HCT116 (cell line): ENCODE measurements at regions not wholly inside any gene's neighbourhood (a gene's known extent, or its start where the extent isn't known, plus 50 kb on each side); places are given as distances from the start of the nearest gene placed in this dataset.

Experiments used
- ATF3 ChIP-seq: IDR thresholded peaks from 2 replicates; pipeline ENCODE4 v1.6.1; 2012
- CBX3 ChIP-seq: IDR thresholded peaks from 2 replicates; pipeline ENCODE4 v1.6.1; 2012; ENCODE audit warnings: low read depth
- CEBPB ChIP-seq: IDR thresholded peaks from 2 replicates; pipeline ENCODE4 v1.6.1; 2012; ENCODE audit warnings: low read depth
- EZH2 ChIP-seq: fragments of 200-600 bp; sonication (generic); IDR thresholded peaks from 2 replicates; pipeline ENCODE4 v1.6.1; 2017; ENCODE audit warnings: antibody characterized with exemption, mixed run types
- MAX ChIP-seq: IDR thresholded peaks from 2 replicates; pipeline ENCODE4 v1.6.1; 2012
- POLR2A ChIP-seq: IDR thresholded peaks from 2 replicates; pipeline ENCODE4 v1.7.0; 2011; ENCODE audit warnings: borderline replicate concordance; ENCODE audit not compliant: insufficient read depth, insufficient read length; ENCODE audit errors: extremely low read depth
- POLR2AphosphoS5 ChIP-seq: IDR thresholded peaks from 2 replicates; pipeline ENCODE4 v1.6.1; 2011; ENCODE audit warnings: mild to moderate bottlenecking, low read depth, low read length, moderate library complexity
- SIN3A ChIP-seq: IDR thresholded peaks from 2 replicates; pipeline ENCODE4 v1.6.1; 2012; ENCODE audit warnings: low read depth
- SP1 ChIP-seq: IDR thresholded peaks from 2 replicates; pipeline ENCODE4 v1.6.1; 2012; ENCODE audit warnings: low read depth
- YY1 ChIP-seq: IDR thresholded peaks from 2 replicates; pipeline ENCODE4 v1.6.1; 2011; ENCODE audit warnings: low read length, low read depth, moderate library complexity, mild to moderate bottlenecking; ENCODE audit not compliant: insufficient replicate concordance; ENCODE audit errors: extremely low read depth
- TF ChIP-seq, protein P1 (sequence below), 3 experiments: fragments of 200-600 bp in 1 of 3; sonication (generic) in 1 of 3; IDR thresholded peaks in 2 of 3; conservative IDR thresholded peaks in 1 of 3; 2 replicates each; pipeline ENCODE4 v1.5.1; 2012 to 2017; ENCODE audit warnings: low read depth in 2 of 3, low read length in 2 of 3, antibody characterized with exemption in 1 of 3, borderline replicate concordance in 1 of 3, control low read depth in 1 of 3, mild to moderate bottlenecking in 1 of 3, mixed read lengths in 1 of 3, mixed run types in 1 of 3, moderate library complexity in 1 of 3; ENCODE audit not compliant: insufficient read depth in 1 of 3
- TF ChIP-seq, protein P2 (sequence below): IDR thresholded peaks from 2 replicates; pipeline ENCODE4 v1.6.1; 2011; ENCODE audit warnings: mild to moderate bottlenecking, low read length, moderate library complexity; ENCODE audit not compliant: insufficient replicate concordance; ENCODE audit errors: extremely low read depth
- TF ChIP-seq, protein P3 (sequence below): IDR thresholded peaks from 2 replicates; pipeline ENCODE4 v1.6.1; 2012; ENCODE audit warnings: low read depth

GRCh38 chr1:95311762-95312161 lies 77.8 kb downstream of the RWDD3 start:
- no peak for TF ChIP-seq SP1
- TF ChIP-seq, protein P1, sequence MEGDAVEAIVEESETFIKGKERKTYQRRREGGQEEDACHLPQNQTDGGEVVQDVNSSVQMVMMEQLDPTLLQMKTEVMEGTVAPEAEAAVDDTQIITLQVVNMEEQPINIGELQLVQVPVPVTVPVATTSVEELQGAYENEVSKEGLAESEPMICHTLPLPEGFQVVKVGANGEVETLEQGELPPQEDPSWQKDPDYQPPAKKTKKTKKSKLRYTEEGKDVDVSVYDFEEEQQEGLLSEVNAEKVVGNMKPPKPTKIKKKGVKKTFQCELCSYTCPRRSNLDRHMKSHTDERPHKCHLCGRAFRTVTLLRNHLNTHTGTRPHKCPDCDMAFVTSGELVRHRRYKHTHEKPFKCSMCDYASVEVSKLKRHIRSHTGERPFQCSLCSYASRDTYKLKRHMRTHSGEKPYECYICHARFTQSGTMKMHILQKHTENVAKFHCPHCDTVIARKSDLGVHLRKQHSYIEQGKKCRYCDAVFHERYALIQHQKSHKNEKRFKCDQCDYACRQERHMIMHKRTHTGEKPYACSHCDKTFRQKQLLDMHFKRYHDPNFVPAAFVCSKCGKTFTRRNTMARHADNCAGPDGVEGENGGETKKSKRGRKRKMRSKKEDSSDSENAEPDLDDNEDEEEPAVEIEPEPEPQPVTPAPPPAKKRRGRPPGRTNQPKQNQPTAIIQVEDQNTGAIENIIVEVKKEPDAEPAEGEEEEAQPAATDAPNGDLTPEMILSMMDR (IDR thresholded peaks at IDR 0.05 in 2 of 3, conservative IDR thresholded peaks at IDR 0.05 in 1 of 3; ENCODE audit: borderline replicate concordance in 1 of 3, insufficient read depth in 1 of 3, low read depth in 2 of 3, low read length in 2 of 3): no peak
- no peak for TF ChIP-seq EZH2
- TF ChIP-seq YY1: no peak
- TF ChIP-seq MAX: no peak
- TF ChIP-seq POLR2A: no peak
- no peak for TF ChIP-seq SIN3A
- no peak for TF ChIP-seq ATF3
- TF ChIP-seq CEBPB: no peak
- TF ChIP-seq, protein P2, sequence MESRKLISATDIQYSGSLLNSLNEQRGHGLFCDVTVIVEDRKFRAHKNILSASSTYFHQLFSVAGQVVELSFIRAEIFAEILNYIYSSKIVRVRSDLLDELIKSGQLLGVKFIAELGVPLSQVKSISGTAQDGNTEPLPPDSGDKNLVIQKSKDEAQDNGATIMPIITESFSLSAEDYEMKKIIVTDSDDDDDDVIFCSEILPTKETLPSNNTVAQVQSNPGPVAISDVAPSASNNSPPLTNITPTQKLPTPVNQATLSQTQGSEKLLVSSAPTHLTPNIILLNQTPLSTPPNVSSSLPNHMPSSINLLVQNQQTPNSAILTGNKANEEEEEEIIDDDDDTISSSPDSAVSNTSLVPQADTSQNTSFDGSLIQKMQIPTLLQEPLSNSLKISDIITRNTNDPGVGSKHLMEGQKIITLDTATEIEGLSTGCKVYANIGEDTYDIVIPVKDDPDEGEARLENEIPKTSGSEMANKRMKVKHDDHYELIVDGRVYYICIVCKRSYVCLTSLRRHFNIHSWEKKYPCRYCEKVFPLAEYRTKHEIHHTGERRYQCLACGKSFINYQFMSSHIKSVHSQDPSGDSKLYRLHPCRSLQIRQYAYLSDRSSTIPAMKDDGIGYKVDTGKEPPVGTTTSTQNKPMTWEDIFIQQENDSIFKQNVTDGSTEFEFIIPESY: no peak
- no peak for TF ChIP-seq CBX3
- TF ChIP-seq, protein P3, sequence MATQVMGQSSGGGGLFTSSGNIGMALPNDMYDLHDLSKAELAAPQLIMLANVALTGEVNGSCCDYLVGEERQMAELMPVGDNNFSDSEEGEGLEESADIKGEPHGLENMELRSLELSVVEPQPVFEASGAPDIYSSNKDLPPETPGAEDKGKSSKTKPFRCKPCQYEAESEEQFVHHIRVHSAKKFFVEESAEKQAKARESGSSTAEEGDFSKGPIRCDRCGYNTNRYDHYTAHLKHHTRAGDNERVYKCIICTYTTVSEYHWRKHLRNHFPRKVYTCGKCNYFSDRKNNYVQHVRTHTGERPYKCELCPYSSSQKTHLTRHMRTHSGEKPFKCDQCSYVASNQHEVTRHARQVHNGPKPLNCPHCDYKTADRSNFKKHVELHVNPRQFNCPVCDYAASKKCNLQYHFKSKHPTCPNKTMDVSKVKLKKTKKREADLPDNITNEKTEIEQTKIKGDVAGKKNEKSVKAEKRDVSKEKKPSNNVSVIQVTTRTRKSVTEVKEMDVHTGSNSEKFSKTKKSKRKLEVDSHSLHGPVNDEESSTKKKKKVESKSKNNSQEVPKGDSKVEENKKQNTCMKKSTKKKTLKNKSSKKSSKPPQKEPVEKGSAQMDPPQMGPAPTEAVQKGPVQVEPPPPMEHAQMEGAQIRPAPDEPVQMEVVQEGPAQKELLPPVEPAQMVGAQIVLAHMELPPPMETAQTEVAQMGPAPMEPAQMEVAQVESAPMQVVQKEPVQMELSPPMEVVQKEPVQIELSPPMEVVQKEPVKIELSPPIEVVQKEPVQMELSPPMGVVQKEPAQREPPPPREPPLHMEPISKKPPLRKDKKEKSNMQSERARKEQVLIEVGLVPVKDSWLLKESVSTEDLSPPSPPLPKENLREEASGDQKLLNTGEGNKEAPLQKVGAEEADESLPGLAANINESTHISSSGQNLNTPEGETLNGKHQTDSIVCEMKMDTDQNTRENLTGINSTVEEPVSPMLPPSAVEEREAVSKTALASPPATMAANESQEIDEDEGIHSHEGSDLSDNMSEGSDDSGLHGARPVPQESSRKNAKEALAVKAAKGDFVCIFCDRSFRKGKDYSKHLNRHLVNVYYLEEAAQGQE: no peak
- TF ChIP-seq POLR2AphosphoS5: no peak
